ENCODE measurements at regions not wholly inside any gene's neighbourhood (a gene's known extent, or its start where the extent isn't known, plus 50 kb on each side); places are given as distances from the start of the nearest gene placed in this dataset.
A peak's percentile ranks its signal among the peaks of the same experiment; 100 is the strongest.

- TF ChIP-seq, protein P1, sequence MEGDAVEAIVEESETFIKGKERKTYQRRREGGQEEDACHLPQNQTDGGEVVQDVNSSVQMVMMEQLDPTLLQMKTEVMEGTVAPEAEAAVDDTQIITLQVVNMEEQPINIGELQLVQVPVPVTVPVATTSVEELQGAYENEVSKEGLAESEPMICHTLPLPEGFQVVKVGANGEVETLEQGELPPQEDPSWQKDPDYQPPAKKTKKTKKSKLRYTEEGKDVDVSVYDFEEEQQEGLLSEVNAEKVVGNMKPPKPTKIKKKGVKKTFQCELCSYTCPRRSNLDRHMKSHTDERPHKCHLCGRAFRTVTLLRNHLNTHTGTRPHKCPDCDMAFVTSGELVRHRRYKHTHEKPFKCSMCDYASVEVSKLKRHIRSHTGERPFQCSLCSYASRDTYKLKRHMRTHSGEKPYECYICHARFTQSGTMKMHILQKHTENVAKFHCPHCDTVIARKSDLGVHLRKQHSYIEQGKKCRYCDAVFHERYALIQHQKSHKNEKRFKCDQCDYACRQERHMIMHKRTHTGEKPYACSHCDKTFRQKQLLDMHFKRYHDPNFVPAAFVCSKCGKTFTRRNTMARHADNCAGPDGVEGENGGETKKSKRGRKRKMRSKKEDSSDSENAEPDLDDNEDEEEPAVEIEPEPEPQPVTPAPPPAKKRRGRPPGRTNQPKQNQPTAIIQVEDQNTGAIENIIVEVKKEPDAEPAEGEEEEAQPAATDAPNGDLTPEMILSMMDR (IDR thresholded peaks at IDR 0.05; ENCODE audit: control insufficient read depth, extremely low read depth, insufficient read depth) = no peak
- DNase-seq (ENCODE audit: low read depth) = no peak
- H3K4me3 ChIP-seq (ENCODE audit: low read depth, low read length) = no peak overlapping the region
Measured at GRCh38 chr3:106398891-106399600, 530.2 kb upstream of the CBLB start.

- H3K4me3 ChIP-seq (ENCODE audit: low read depth, low read length) = no peak overlapping the region
- TF ChIP-seq, protein P1 (IDR thresholded peaks at IDR 0.05; ENCODE audit: control insufficient read depth, extremely low read depth, insufficient read depth) = no peak
- DNase-seq (ENCODE audit: low read depth) = no peak
Measured at GRCh38 chr3:106399761-106400160, 530.9 kb upstream of the CBLB start.

DNA sequence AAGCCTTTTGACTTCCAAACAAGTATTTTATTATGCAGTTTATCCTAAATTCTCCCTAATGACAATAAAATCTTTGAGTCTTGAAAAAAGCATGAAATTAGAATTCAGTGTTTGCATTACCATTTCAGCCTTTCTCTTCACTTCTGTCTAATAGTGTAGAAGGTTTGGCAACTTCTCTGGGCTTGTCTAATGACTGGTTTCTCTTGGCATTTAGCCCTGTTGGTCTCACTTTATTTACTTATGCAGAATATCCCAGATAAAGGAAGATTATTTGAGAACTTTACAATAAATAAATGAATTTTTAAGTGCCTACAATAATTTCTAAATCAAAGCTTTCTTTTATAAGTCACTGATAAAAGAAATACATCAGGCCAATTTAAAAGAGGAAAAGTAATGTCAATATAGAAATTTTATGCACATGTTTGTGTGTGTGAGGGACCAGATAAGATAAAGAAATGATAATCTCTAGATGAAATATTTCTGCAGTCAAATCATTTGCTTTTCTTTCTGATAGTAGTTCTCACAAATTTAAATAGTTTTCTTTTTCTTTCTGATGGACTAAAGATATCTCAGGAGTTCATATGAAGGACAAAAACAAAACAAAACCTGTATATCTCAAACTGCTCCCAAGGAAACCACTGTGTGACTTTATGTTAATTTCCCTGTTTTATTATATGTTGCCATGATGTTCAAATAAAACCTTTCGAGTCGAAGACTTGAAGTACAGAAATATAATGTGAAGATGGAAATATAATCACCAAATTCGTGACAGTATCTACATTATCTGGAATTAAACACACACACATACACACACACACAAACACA lies 533.1 kb upstream of the CBLB start:
- TF ChIP-seq, protein P1 (IDR thresholded peaks at IDR 0.05; ENCODE audit: control insufficient read depth, extremely low read depth, insufficient read depth) = no peak
- peak; percentile 70 for DNase-seq (ENCODE audit: low read depth)
- H3K4me3 ChIP-seq (ENCODE audit: low read depth, low read length) = no peak overlapping the region

- TF ChIP-seq, protein P1 (IDR thresholded peaks at IDR 0.05; ENCODE audit: control insufficient read depth, extremely low read depth, insufficient read depth) = no peak
- H3K4me3 ChIP-seq (ENCODE audit: low read depth, low read length) = no peak overlapping the region
- DNase-seq (ENCODE audit: low read depth) = no peak
Measured at GRCh38 chr3:106403371-106404145, 534.7 kb upstream of the CBLB start.

DNA sequence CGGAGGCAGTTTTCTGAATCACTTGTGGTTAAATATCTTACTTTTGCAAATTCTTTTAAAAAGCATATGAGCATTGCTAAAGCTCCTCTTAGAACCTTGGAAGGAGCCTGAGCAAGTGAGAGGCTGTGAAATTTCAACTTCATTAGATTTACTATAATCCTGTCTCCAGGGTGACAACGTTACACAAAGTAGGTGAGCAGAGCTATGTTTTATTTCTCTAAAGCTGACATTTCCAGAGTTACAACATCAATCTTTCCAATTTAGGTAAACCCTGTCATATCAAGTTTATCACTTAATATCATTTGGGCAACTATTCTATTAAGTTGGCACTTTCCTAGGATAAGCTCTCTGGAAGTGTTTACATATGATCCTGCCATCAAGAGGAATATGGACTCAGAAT lies 544.9 kb upstream of the CBLB start:
- TF ChIP-seq, protein P1 (IDR thresholded peaks at IDR 0.05; ENCODE audit: control insufficient read depth, extremely low read depth, insufficient read depth) = no peak
- no peak overlapping the region for H3K4me3 ChIP-seq (ENCODE audit: low read depth, low read length)
- no peak for DNase-seq (ENCODE audit: low read depth)

- H3K4me3 ChIP-seq (ENCODE audit: low read depth, low read length) = no peak overlapping the region
- TF ChIP-seq, protein P1 (IDR thresholded peaks at IDR 0.05; ENCODE audit: control insufficient read depth, extremely low read depth, insufficient read depth) = no peak
- no peak for DNase-seq (ENCODE audit: low read depth)
Measured at GRCh38 chr3:106420628-106421027, 551.8 kb upstream of the CBLB start.

Measured in LNCaP clone FGC (cell line).